ENCODE measurements at regions not wholly inside any gene's neighbourhood (a gene's known extent, or its start where the extent isn't known, plus 50 kb on each side); places are given as distances from the start of the nearest gene placed in this dataset.

DNA sequence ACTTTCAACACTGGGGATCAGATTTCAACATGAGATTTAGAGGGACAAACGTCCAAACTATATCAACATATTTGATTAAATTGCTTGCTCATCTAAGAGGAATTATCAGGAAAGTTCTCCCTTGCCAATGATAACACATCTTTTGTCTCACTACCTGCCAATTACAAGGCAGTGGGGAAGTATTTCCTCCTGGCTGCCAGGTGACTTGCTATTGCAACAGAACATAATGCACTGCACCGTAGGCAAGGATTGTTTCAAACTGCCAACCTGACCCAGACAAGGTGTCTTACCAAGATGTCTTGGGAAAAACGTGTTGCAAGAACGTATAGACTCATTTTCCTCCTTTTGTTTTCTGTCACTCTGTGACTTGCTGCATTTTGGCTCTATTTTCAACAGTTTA is 711.6 kb downstream of the METTL15 start:
- DNase-seq (ENCODE audit: low read depth) = no peak

DNA sequence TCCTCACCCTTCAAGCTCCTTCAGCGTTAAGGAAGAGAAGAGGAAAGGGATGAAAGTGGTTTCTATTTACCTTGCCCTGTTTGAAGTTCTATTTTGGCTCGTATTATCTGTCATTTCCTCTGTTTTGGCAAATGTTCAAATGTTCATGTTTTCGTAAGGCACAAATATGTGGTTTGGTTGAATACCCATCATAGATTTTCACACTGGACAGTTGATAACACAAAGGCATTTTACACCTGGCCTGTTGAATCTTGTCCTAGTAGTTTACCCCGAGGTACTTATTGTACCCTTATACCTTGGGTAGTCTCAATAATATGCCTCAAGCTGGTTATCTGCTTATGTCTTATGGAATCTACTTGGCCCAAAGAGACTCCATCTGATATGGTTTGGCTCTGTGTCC is 706.9 kb downstream of the METTL15 start:
- DNase-seq (ENCODE audit: low read depth) = no peak

DNA sequence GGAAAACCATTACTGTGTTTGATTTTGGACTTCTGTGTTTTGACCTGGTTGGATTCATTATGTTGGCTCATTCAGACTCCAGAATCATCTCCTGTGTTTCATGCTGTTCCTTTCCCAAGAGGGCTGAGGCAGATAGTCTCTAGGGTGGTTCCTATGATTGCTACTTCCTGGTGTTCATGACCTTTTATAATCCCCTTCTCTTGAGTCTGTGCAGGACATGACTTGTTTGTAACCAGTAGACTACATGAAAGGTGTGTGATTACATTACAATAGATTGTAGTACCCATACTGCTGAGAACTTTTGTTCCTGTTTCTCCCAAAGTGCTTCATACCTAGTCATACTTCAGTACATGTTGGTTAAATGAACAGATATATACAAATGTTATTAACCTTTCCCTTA is 700.6 kb downstream of the METTL15 start:
- no peak for DNase-seq (ENCODE audit: low read depth)

DNA sequence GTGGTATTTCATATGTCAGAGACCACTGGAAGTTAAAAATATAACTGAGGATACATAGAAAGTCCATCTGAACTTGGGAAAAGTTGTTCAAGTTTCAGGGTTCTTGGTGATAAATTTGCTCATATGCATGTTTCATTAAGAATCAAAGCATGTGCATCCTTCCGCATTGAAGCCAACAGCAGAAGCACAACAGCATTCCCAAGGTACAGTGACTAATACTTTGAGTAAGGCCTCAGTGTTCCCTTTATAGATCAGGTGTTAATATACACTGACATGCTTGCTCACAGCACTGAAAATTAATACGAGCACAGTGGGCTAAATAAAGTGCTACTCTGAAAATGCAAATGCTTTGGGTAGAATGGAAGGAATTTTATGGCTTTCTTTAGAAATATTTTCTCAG is 691.1 kb downstream of the METTL15 start:
- DNase-seq (ENCODE audit: low read depth) = no peak

DNA sequence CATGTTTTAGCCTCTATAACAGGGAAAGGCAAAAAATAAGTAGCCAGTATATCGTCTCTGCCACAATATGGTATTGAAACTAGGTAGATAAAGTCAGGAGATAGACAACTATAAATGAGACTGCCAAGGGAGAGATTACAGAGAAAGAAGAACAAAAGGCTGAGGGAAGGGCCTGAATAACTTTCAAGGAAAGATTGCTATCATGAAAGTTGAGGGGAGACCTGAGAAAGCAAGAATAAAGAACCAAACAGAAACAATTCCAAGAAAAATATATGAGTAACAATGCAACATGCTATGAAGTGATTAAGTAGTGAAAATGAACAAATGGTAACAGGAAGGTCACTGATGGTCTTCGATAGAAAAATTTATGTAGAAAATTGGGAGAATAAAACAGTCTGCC is 690.1 kb downstream of the METTL15 start:
- no peak for DNase-seq (ENCODE audit: low read depth)

DNA sequence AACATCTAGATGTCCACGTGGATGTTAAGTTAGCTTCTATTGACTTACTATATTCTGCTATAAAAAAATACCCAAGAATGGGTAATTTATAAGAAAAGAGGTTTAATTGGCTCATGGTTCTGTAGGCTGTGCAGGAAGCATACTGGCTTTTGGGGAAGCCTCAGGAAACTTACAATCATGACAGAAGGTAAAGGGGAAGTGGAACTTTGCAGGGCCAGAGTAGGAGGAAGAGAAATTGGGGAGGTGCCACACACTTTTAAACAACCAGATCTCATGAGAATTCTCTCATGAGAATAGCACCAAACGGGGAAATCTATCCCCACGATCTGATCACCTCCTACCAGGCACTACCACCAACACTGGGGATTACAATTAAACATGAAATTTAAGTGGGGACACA is 689.3 kb downstream of the METTL15 start:
- DNase-seq (ENCODE audit: low read depth) = no peak

DNA sequence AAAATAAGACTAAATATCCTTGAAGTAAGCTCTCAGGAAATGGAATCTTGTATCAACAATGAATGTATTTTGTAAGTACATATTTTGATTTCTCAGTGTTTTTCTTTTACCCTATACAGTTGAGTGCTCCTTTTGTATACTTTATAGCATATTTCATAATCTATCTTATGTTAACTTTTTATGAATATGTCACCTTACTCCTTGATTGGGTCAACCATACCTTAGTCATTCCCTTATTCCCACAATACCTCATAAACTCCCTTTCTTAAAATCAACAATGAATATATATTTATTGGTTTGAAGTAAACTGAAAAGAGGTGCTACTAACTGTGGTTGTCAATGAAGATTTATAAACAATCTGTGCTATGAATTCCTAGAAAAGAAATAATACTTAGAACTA is 686.2 kb downstream of the METTL15 start:
- no peak for DNase-seq (ENCODE audit: low read depth)

DNA sequence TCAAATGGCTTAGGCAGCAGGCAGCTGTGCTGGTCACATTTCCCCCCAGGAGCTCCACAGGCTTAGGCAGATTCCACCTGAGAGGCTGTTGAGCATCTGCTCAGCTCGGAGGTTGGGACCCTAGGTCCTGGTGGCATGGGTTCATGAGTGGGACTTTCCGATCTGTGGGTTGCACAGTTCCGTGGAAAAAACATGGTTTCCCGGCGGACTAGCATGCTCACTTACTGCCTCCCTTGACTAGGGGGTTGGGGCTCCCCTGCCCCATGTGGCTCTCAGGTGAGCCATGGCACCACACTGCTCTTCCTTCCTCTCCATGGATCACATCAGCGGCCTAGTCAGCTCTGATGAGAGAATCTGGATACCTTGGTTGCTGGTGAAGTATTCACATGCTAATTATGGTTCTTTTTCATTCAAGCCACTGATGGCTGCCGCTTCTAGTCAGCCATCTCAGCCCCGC is 685.1 kb downstream of the METTL15 start:
- DNase-seq (ENCODE audit: low read depth) = no peak

DNA sequence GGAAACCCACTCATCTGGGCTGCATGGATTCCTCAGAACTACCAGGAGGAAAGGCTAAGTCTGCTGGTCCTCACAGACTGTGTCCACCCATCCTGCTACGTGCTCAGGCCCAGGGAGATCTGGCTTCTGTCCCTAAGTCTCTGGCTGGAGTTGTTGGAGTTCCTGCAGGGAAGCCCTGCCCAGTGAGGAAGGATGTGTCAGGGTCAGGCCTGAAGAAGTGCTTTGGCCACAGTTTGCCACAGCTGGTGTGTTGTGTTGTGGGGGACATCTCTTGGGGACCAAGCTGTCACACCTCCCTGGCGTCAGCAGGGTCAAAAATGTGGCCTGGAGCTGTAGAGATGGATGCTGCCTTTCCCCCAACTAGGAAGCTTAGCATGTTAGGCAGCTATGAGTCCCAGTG is 684.7 kb downstream of the METTL15 start:
- no peak for DNase-seq (ENCODE audit: low read depth)

DNA sequence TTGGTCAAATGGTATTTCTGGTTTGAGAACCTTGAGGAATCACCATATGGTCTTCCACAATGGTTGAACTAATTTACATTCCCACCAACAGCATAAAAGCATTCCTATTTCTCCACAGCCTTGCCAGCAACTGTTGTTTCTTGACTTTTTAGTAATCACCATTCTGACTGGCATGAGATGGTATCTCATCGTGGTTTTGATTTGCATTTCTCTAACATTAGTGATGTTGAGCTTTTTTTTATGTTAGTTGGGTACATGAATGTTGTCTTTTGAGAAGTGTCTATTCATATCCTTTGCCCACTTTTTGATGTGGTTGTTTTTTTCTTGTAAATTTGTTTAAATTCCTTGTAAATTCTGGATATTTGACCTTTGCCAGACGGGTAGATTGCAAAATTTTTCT is 679.7 kb downstream of the METTL15 start:
- DNase-seq (ENCODE audit: low read depth) = peak; percentile 57

DNA sequence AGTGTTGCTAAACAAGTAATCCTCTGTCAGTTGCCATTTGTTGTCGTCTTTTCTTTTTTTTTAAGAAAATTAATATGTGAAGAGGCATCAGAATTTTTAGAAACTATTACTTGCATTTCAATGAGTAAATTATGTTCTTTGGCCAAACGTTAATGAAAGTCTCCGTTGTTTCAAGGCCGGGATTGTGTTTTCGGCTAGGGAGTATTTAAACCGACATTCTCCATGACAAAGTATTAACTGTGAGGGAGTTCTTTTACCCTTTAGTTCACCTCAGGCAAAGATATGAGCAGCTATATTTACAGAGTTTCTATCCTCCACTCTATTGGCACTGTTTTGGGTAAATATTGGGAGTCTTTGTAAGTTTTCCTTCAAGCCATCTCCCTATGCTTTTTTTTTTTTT is 668.9 kb downstream of the METTL15 start:
- no peak for DNase-seq (ENCODE audit: low read depth)

DNA sequence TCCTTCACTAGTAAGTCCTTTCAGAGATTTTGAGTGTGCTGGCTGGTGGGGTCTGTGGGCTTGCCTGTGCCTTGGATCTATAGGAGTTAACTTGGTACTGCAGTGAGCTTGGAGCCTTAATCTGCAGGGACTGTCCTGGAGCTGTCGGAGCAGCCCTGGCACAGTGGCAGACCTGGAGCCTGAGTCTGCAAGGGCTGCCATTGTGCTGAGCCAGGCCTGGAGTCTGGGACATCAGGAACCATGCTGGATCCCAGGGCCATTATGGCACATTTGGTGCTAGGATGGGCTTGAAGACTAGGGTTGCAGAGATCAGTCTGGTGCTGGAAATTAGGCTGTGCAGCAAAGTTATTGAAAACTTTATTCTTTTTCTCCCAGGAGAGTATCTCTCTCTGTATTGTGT is 665.4 kb downstream of the METTL15 start:
- no peak for DNase-seq (ENCODE audit: low read depth)

DNA sequence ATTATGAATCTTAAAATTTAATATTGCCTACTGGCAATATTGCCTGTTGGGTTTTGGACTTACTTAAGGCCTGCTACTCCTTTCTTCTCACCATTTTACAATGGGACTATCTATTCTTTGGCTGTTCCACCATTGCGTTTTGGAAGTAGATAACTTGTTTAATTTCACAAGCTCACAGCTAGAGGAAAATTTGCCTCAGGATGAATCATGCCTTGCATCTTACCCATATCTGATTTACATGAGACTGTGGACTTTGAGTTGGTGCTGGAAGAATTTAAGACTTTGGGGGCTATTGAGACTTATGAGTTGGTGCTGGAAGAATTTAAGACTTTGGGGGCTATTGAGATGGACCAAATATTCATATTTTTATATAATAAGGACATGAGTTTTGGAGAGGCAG is 662.6 kb downstream of the METTL15 start:
- no peak for DNase-seq (ENCODE audit: low read depth)

DNA sequence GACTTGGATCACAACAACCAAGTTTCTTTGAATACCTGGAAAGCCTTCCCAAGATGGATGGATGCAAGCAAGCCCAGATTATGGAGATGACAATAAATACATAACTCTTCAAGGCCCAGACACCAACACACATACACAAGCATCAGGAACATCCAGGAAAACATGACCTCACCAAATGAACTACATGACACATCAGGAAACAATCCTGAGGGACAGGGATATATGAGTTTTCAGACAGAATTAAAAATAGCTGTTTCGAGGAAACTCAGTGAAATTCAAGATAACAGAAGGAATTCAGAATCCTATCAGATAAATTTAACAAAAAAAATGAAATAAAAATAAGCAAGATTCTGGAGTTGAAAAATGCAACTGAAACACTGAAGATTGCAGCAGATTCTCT is 659.4 kb downstream of the METTL15 start:
- DNase-seq (ENCODE audit: low read depth) = no peak

DNA sequence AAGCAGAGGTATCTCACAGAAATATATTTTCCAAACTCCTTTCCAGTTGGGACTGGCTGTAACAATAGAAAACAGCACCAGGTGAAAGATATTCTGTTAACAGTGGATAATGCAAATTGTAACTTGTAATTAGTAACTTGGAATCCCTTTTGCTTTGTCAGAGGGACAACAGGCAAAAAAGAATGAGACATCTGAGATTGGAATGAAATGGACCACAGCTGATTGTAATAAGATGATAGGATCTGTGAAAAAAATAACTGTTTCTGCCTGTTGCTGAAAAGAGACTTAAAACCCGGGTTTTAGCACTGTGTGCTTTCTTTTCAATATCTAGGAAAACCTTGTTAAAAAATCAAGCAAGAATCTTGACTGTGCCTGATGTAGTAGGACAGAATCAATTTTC is 655.7 kb downstream of the METTL15 start:
- no peak for DNase-seq (ENCODE audit: low read depth)

DNA sequence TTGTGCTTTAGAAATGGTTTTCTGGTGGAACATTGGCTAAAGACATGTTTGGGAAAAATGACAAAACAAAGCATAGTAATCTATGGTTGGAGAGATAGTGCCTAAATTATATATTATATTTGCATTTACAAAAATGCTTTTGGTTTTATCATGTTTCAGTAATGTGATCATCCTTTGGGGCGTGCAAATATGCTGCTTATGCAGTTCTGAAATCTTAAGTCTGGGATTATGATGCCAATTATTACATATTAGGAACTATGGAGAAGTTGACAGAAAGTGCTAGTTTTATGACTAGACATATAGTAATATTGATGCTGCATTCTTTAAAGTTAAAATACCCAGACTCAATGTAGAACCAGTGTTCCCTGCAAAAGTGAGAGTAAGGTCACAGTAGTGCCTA is 655.0 kb downstream of the METTL15 start:
- DNase-seq (ENCODE audit: low read depth) = no peak

DNA sequence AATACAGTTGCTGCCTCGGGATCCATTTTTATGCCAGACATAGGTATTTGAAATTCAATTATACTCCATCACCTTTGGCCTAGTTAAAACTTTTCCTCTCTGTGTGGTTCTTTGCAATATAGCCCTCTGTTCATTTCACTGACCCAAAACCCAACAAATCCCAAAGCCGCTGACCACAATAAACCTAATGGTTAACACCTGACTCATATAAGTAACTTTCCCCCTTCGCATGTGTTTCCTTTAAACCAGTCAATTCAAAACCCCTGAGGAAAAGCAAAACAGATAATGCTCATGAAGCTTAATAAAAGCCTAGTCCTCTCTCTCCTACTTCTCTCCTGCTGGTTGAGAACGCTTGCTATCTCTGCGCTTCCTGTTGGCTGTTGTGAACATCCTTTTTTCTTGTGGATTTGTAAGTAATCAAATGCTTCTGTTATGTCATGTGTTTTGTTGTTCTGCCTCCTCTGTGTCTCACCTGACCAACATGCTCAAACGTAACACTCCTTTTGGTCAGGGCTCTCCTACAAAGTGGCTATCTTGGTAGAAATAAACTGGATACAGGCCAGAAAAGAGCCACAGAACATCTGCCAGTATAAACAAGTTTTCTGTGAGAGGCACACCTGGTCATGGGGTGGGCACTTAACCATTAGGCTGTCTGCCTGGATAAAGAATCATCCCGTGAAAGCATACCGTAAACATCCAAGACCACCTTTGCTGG is 652.6 kb downstream of the METTL15 start:
- DNase-seq (ENCODE audit: low read depth) = no peak

DNA sequence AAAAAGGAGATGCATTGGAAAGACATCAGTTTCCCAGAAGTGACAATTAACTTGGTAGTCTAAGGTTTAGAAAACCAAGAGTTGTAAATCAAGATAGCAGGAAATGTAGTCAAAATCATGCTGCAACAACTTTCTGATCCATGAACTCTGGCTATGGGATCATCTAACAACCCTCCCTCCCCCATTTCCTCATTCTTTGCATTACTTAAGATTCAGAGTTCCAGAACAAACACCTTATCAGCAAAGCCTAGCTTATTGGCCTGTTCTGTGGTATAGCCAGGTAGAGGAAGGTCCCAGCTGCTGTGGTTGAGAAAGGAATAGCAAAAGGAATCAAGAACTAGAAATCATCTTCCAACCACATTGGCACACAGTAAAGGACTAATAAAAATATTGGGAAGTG is 651.1 kb downstream of the METTL15 start:
- DNase-seq (ENCODE audit: low read depth) = no peak

DNA sequence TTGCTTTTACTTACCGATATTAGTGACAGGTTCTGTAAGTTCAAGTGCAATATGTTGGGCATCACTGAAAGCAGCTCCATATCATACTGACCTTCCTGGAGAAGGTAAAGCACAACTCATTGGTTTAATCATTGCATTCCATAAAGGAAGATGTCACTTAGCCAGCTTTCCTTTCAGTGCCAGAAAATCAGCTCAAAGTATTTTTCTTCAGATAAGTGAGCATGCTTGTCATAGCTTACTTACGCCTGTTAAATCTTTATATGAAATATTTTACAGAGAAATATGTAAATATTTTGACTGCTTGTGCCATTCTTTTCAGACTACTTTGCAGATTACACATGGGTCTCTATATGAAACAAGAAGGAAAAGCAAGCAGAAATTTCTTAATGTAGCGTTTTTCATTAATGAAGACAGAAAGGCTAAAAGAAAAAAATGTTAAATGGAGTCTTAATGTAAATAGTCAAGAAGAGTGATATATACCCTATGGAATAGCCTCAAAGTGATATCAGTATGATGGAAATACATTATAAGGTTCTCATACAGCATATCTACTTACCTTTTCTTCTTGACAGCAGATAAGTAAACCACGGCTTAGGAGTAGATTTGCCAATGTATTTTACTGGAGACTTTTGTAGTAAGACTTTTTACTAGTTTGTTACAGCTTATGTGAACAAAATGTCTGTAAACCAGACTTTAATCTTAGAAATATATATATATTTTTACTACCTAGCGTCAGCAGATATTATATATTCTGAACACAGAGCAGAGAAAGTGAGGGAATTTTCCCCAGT is 649.7 kb downstream of the METTL15 start:
- DNase-seq (ENCODE audit: low read depth) = peak; percentile 67

DNA sequence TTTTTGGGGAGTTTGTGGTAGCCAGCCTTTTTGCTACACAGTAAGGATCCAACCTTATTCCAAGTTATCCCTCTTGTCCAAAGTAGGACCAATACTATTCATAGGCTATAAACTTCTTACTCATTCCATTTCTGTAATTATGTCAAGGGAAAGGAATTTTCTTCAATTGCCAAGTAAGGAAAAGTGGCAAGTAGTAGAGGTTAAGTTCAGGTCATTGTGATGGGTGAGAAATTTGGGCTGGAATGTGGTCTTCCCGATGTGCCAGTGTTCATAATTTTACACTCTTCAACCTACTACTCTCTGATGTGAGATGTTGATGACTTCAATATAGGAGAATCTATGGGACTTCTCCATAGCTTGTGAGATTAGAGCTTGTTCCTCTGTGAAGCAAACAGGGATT is 648.8 kb downstream of the METTL15 start:
- peak; percentile 86 for DNase-seq (ENCODE audit: low read depth)

DNA sequence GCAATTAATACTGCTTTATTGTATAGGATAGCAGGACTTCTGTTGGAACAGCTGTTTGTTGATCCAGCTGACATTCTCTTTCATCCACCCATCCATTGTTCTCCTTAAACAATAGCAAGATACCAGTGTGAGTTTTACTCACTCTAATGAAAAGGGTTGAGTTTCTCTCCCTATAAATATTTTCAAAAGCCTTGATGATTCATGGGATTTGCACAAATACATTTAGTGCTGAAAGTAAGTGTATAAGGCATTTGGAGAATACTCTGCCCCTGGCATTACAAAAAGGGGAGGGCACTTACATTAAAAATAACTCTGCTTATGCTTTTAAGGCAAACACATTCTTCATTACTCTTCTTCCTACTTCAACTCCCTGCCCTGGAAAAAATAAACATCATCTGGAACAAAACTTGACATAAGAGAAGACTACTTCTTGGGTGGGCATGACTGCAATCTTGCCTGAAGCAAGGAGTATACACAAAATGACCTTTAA is 634.9 kb downstream of the METTL15 start:
- DNase-seq (ENCODE audit: low read depth) = no peak

DNA sequence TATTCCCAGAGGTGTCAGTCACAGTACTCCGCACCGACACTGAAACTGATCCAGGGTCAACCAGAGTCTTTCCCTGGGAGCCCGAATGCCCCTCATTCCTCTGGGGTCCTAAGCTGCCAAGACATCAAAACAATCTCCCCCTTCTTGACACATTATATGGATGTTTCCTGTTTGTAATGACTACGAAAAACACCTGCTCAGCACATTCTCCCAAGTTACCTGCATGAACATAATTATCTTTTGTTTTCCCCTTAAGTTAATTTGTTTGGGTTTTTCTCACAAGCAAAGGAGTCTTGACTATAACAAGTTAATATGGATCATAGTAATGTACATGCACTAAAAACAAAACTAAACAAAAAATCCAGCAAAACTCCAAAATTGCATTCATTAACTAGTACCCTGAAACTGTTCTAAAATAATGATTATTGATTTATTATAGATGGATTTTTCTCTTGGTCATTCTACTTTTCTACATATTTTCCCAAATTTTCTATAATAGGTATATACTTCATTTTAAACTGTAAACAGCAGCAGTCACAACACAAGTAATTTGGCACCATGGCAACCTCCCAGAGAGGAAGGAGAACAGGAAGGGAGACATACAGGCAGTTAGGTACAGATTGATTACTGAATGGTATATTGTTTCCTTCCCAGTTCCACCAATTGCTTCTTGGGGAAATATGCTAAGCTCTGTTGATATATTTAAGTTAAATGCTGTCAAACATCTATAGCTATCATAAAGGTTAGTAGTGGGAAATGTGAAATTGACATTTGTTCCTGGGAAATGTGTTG is 631.5 kb downstream of the METTL15 start:
- DNase-seq (ENCODE audit: low read depth) = no peak

DNA sequence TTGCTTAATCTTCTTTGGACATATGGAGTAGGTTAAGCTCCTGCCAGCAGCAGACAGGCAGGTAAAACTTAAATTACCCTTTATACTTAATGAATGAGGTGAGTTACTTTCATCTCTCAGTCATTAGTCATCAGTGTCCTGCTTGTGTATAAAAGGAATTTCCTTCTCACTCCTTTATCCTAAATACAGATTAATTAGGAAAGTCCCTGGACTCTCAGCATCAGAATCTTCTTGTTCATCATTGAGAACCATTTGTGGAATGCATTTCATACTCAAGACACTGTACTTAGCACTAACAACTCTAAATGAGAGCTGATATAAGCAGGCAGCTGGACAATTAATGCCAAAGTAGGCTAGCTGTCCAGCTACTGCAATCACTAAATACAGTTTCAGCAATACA is 630.4 kb downstream of the METTL15 start:
- DNase-seq (ENCODE audit: low read depth) = no peak
